Left renal pelvis (tissue), 4 donors: ENCODE measurements at regions not wholly inside any gene's neighbourhood (a gene's known extent, or its start where the extent isn't known, plus 50 kb on each side); places are given as distances from the start of the nearest gene placed in this dataset.
"Not testable (repeated sequence)": the region's sequence is repeated elsewhere in the genome, so short reads cannot be mapped to it uniquely, and the experiment has no call there.

Experiments
- DNase-seq, 4 donors: peaks; one replicate each; pipeline ENCODE4 v3.0.0-alpha.2; 2013; ENCODE audit warnings: low read depth in 4 of 4, low spot score in 3 of 4

DNA sequence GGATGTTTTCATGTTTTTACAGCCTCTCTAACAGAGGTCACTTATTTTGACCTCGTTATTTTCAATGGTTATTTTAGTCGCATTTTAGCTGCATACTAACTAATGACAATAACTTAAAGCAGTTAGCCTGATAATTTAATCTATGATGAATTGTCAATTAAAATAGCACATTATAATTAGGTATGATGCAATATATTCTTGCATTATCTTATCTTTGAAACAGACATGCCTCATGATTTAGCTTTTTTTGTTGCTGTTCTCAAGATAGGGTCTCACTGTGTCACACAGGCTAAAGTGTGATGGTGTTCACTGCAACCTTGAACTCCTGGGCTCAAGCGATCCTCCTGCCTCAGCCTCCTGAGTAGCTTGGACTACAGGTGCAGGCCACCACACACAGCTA is 126.4 kb downstream of the KBTBD2 start:
- DNase-seq = no peak

DNA sequence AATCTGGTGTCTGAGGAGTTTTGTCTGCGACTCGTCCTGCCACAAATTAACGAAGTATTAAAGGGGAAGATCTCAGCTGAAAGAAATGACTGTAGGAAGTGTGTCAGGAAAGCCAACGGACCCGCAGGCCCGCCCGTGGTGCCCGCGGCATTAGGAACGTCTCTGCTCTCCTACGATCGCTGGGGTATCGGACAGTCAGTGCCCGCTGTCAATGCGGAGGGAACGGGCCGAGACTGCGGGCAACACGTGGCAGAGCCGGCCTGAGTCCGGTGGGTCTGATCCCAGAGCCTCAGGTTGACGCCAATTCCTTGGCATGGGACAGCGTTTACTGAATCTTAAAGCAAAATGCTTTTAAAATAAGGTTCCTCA is 128.7 kb downstream of the KBTBD2 start:
- no peak for DNase-seq

DNA sequence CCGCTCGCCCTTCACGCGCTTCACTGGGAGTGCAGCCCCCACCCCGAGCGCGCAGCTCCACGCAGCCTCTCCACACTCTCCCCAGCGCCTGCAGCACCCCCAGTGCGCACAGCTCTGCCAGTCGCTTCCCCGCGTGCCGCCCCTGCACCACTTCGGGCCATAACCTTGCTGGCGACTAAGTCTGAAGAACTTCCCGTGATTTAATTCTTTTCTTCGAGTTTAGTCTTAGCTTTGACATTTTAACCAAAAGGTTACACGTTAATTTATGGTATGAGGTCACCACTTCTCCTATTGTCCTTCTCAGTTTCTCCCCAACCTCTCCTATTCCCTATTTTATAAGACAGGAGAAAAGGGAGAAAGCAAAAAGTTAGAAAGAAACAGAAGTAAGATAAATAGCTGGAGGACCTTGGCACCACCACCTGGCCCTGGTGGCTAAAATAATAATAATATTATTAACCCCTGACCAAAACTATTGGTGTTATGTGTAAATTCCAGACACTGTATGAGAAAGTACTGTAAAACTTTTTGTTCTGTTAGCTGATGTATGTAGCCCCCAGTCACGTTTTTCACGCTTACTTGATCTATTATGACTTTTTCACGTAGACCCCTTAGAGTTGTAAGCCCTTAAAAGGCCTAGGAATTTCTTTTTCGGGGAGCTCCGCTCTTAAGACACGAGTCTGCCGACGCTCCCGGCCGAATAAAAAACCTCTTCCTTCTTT is 129.2 kb downstream of the KBTBD2 start:
- DNase-seq = not testable (repeated sequence)

DNA sequence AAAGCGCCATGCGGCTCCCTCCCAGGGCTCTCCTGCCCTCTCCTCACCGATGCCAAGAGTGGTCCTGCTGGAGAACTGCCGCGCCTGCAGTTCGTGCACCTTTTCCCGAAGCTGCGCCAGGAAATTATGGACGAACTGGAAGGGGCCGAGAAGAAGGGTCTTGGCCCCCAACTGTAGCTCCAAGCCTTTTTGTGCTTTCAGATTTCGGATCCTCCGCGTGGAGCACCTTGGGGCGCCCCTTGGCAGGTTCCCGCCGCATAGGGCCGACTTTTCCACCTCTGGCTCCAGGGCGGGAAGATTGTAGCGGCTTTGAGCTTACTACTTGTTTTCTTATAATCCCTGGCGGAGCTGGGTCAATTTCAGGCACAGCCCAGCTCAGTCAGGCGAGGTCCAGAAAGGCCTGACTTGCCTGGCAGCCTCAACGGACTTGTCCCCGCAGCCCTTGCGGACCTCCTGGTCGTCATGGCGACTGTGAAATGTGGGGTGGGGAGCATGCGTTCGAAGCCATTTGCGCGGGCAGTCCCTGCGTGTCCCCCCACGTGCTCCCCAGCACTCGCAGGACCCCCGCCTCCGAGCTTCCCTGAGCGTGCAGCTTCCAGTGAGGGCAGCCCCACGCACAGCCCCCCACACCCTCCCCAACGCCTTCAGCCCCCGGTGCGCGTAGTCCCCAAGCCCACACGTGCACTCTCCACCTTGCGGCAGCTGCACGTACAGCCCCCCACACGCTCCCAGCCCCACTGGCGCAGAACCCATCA is 129.9 kb downstream of the KBTBD2 start:
- DNase-seq = no peak

DNA sequence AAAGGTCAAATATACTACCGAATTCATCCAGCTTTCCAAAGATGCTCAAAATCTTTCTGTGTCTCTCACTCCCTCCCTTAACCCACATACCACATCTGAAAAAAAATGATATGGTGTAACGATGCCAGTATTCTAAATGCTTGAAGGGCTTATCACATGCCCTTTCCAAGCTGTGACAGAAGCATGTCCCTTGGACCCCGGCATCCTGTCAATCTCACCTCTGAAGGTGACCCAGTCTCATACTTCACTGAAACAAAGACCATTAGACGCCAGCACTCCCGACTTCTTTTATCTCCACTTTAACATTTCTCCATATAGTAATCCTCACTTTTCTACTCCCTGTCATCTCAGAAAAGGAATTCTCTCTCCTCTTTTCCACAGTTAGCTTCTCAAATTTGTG is 130.8 kb downstream of the KBTBD2 start:
- not testable (repeated sequence) for DNase-seq

DNA sequence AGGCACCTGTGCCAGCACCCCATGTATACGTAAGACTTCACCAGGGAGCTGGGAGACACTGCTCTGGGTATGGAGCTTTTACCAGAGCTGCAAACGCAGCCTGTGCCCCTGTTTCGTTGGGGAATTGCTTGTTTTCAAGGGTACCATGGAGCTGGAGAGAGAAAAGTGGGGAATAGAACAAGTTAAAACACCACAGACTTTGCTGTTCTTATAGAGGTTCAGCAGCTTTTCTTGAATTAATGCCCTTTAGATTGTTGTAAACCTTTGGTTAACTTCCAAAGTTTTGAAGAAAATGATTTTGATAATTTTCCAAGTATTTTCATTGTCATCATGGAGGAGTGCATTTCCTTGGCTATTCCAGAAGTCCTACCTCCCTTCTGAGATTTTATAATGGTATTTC is 131.7 kb downstream of the KBTBD2 start:
- not testable (repeated sequence) for DNase-seq

DNA sequence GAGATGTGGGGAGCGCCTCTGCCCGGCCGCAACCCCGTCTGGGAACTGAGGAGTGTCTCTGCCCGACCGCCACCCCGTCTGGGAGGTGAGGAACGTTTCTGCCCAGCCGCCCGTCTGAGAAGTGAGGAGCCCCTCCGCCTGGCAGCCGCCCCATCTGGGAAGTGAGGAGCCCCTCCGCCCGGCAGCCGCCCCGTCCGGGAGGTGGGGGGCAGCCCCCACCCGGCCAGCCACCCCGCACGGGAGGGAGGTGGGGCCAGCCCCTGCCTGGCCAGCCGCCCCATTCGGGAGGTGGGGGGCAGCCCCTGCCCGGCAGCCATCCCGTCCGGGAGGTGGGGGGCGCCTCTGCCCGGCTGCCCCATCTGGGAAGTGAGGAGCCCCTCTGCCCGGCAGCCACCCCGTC is 137.7 kb downstream of the KBTBD2 start:
- DNase-seq = not testable (repeated sequence)

DNA sequence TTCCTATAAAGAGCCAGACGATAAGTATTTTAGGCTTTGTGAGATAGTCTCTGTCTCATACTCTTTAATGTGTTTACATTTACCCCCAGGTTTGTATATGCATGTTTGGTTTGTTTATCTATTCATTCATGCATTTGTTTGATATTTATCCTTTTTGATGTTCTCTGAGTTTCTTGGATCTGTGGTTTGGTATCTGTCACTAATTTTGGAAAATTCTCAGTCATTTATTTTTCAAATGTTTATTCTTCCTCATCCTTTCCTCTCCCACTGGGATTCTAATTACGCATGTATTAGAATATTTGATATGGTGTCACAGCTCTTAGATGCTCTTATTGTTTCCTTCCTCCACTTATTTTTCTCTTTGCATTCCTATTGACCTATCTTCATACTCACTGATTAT is 143.2 kb downstream of the KBTBD2 start:
- DNase-seq = not testable (repeated sequence)

DNA sequence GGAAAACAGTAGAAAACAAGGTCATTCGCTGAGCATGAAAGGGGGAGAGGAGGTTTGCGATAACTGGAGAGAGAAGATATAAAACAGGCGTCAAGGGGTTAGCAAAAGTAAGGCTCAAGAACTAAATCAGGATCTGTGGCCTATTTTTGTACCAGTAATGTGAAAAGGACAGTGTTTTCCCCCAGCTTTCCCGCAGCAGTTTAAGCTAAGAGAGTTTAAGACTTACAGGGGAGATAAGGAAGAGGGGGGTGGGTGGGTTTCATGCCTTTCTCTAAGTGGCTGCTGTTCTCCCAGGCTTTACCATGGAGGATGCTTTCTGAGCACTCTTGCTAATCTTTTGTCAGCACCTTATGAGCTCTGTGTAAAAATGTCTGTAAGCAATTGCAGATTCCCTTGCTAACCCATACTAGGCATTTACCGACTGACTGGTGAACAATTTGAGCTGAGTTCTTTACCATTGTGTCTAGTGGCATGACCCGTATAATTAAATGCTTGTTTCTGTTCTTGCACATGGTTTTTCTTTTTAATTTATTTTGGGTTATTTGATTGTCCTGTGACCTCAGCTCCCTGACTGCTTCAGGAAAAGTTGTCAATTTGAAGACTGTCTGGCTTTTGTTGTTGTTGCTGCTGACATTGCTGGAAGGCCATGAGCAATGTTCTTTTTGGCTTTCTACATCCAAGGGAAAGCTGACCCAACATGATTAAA is 144.0 kb downstream of the KBTBD2 start:
- not testable (repeated sequence) for DNase-seq

DNA sequence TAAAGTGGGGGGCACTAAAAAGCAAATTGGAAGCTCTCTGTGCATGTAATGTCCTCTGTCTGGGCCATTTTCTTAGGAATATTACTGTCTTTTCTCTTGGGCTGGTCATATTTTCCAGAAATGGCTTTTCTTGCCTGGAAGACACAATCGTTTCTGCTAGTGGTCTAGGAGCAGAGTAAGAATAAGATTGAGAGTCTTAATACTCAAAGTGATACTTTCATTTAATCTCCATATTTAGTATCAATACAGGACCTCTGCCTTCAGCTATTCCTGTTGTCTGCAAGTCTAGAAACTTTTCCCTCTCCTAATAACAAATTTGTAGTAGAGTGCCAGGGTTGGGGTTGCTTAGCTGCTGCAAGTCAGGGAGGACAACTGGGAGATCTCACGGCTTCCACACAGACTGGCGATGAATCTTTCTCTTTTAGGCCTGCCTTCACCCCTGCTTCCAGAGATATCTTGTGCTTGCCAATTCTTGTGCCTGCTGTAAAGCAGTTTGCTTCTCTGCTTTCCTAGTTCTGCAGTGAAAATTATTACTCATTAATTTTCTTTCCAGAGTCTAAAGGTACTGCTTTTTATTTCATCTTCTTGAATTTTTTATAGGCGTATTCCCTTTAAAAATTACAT is 149.6 kb downstream of the KBTBD2 start:
- not testable (repeated sequence) for DNase-seq

DNA sequence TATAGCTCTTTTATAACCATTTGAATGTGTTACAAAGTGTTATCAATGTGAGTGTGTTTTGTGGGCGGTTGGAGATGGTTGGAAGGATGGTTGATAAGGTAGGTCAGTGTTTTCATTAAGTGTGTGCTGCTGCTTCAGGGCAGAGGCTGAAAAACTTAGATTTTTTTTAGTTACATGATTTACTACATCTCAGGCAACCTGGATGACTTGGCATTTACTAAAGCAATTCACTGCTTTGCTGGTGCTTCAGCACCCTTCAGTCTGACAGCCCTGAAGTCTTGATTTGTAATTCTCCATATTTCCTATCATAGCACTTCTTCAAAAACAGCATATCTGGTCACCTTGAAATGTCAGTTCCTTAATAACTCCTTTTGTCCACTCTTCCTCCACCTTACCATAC is 151.8 kb downstream of the KBTBD2 start:
- not testable (repeated sequence) for DNase-seq

DNA sequence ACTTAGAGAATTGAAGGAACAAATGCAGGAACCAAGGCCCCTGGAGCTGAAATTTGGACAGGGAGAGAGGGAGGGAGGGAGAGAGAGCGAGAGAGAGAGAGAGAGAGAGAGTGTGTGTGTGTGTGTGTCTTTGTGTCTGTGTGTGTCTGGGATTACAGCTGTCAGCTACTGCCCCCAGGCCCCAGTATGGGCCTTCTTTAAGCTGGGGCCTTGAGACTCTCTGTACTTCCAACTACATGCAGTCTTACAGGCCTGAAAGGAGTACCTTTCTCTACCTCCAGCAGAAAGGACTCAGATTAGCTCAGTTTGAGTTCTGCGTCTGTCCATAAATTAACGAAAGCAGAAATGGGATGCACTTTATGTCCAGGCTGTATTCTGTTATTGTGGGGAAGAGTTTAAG is 153.2 kb downstream of the KBTBD2 start:
- not testable (repeated sequence) for DNase-seq

DNA sequence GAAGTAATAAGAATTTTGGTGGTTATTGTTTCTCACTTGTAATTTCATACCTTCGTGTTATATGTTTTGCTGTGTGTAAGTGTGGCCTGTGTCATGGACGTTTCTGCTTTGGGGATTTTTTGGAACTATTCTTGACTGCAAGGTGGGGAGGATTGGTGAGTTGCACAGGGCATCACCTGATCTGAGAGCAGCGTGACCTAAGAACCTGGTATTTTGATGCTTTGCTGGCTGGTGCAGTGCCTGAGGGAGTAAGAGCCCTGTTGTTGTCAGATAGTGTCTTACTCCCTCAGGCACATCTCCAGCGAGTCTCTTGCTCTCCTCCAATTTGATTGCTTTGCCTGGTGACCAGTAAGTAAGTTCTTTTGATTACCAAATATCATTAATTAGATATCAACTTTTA is 158.8 kb downstream of the KBTBD2 start:
- not testable (repeated sequence) for DNase-seq

DNA sequence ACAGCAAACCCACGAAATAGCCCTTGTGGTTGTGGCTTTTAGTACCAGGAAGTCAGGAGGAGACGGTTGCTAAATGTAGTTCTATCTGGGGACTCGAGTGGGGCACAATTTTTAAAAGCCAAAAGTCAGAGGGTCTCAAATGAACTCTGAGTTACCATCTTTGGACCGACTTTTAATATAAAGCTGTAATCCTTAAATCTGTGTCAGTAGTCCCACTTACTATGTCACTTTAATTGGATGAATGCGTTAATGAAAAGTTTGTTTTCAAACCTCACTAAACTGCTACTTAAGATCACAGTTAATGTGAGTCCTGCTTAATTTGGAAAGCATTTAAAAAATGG is 162.3 kb downstream of the KBTBD2 start:
- not testable (repeated sequence) for DNase-seq

DNA sequence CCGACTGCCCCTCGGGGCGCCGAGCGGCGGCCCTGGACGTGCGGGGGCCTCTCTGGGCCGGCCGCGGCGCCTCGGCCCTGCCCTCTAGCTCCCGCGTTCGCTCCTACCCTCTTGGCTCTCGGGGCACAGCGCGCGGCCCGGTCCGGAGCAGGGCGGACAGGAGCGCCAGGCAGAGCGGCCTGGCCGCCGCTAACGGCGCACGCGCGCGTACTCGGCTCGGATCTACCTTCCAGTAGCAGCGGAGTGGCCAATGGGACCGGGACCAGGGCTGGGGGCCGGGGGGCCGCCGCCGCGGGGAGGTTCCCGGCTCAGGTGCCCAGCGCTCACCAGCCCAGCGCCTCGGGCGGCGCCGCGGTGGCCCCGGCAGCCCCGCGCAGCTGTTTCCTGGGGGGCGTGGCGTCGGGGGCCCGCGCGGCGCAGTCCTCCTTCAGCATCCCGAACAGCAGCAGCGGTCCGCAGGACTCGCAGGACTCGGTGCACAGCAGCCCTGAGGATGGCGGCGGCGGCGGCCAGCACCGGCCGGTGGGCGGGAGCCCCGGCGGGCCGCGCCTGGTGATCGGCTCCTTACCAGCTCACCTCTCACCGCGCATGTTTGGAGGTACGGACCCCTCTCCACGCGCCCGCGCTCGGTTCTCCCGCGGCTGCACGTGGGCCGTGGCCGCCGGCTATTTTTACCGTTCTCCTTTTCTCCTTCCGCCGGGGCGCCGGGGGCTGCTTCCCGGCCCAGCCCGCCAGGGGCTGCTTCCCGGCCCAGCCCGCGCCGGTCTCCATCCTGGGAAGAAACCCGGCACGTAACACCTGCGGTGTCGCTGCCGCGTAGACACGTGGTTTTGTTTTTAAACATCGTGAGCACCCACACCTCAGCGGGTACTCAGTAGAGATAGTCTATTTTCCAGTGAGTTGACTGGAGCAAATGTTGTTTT is 162.9 kb downstream of the KBTBD2 start:
- DNase-seq = peak in 2 of 4 donors; percentile 33 to 37

DNA sequence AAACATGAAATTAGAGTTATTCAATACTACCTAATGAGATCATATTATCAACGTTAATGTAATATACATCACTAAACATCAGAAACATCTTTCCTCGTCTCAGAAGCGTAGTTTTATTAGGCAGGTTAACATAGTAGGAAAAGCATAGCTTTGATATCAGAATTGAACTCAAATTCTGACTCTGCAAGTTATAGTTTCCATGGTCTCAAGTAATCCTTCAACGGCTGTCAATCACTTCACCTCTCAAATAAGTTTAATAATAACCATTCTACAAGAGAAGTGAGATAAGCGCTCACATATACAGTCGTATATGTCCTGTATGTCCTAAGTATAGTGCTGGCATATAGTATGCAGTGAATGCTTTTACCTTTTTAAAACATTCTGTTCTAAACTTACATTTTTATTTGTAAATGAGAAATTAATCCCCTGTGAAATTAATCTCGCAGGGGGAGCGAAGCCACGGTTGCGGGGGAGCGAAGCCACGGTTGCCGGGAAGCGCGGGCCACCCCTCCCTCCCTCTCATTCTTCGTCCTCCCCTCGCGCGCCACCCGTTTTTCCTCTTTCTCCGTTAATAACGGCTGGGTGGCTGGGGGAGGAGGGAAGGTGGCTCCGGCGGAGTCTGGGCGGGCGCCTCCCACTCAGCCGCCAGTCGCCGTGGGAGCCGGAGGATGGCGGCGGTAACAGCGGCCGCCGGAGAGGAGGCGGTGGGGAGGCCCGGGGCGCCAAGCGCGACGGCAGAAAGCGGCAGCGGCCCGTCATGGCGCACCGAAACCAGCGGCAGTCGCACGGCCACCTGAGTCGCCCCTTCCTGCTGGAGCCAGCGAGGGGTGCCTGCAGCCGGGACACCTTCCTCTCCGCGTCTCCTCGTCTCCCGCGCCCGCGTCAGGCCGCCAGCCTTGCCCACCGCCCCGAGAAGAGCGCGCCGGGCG is 163.8 kb downstream of the KBTBD2 start:
- peak in 1 of 4 donors; percentile 36 for DNase-seq

DNA sequence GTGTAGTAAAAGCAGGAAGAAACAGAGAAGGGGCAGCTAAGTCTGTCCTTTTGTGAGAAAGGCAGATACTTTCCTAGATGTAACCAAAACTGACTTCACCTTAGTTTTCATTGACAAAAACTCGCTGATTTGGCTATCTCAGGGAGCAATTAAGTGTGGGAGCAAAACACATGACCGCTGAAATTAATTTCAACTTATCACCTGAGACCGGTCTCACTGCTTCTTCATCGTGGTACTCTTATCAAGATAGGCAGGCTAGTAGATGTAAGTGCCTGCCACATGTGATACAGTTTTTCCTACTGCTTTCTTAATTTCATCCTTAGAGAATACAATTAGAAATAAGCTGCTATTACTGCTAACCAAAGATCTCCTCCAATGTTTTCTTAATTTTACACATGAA is 168.7 kb downstream of the KBTBD2 start:
- not testable (repeated sequence) for DNase-seq

DNA sequence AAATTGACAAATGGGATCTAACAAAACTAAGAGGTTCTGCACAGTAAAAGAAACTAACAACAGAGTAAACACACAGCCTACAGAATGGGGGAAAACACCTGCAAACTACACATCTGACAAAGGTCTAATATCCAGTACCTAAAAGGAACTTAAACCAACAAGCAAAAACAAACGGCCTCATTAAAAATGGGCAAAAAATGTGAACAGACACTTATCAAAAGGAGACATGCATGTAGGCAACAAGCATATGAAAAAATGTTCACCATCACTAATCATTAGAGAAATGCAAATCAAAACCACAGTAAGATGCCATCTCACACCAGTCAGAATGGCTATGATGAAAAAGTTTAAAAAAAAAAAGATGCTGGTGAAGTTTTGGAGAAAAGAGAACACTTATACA is 197.4 kb downstream of the KBTBD2 start:
- DNase-seq = no peak
